Spinal cord (tissue), 9 donors: ENCODE measurements at regions not wholly inside any gene's neighbourhood (a gene's known extent, or its start where the extent isn't known, plus 50 kb on each side); places are given as distances from the start of the nearest gene placed in this dataset.

Experiments
- DNase-seq, 6 donors: peaks; one replicate each; pipeline versions ENCODE4 v3.0.0 to v3.0.0-alpha.2; 2013 to 2015; ENCODE audit warnings: low spot score in 6 of 6, low read depth in 4 of 6
- H3K27ac ChIP-seq: one replicate; pipeline ENCODE4 v1.5.1; 2013; ENCODE audit warnings: low read depth, low read length, control low read depth
- H3K27me3 ChIP-seq: one replicate; pipeline ENCODE4 v1.6.1; 2013; ENCODE audit warnings: low read length; ENCODE audit not compliant: control insufficient read depth, insufficient read depth
- H3K36me3 ChIP-seq: one replicate; pipeline ENCODE4 v1.6.1; 2013; ENCODE audit warnings: low read length; ENCODE audit not compliant: control insufficient read depth, insufficient read depth
- H3K4me1 ChIP-seq: one replicate; pipeline ENCODE4 v1.6.1; 2013; ENCODE audit warnings: low read length; ENCODE audit not compliant: control insufficient read depth, insufficient read depth
- H3K4me3 ChIP-seq: one replicate; pipeline ENCODE4 v1.5.1; 2013; ENCODE audit warnings: low read depth, low read length, control low read depth
- H3K9me3 ChIP-seq: one replicate; pipeline ENCODE4 v1.6.1; 2013; ENCODE audit warnings: low read length; ENCODE audit not compliant: control insufficient read depth, insufficient read depth
- WGBS: methylation state at CpG from one replicate; pipeline ENCODE4 v1.1.5; 2013; ENCODE audit warnings: missing lambda C conversion rate; ENCODE audit not compliant: insufficient coverage; 5-methylcytosine and 5-hydroxymethylcytosine counted together
- donor health status: healthy.

DNA sequence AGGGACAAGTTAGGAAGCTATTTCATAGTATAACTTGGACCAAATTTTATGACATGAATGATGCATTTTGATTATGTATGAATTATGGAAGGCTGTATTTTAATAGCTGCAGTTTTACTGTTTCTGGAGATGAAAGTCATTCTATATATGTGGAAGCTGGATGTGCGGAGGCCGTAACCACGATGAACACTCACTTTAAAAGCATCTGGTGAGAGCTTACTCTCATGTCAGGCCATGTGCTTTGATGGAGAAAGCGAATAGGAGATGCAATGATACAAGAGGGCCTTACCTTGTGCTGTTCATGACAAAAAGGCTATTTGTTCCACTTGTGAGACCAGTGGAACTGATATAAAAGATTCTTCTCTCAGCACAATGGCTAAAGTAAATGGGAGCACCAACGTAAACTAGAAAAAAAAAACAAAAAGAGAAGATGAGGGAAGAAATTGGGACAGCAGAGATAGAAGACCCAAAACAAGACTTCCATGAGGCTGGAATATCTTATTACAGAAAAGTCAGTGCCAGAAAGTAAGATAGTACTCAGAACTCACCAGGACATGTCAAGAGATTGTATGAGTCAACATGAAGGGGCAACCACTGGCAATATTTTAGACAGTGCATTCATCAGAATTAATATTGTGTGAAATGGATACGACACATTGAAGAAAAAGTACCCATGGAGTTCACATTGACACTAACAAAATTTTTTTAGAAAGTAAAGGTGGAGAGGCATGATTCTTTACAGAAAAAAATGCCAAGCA is 63.3 kb upstream of the GAB1 start:
- DNase-seq = no peak

DNA sequence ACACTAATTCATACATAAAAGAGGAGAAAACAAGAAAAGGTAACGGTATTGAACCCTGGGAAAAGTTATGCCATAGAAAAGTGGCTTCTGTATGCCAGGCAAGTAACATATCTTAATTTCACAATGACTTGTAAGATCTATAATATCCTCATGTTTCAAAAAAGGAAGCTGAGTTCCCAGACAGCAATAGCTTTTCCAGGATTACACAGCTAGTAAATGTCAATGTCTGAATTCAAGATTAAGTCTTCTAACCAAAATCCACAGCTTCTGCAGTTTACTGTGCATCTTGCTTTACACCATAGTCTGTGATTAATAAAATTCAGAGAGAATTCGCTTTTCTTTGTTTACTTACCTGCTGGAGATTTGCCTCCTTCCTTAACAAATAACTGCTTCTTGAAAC is 55.8 kb upstream of the GAB1 start:
- no peaks in the 10 kb centered on the region for H3K4me1 ChIP-seq
- WGBS = no CpG with 5 or more reads among the region's 2 CpGs
- H3K27me3 ChIP-seq = no peaks in the 10 kb centered on the region
- no peak for DNase-seq
- H3K27ac ChIP-seq = no peak overlapping the region
- no peaks in the 10 kb centered on the region for H3K36me3 ChIP-seq
- H3K9me3 ChIP-seq = no peaks in the 10 kb centered on the region
- no peak overlapping the region for H3K4me3 ChIP-seq

More for the DNA sequence above, 63.3 kb upstream of the GAB1 start:
- Histone ChIP-seq H3K27me3 (no peaks in the 10 kb centered on the region), H3K4me3 (no peak overlapping the region), H3K36me3 (no peaks in the 10 kb centered on the region), H3K27ac (no peak overlapping the region), H3K9me3 (peaks cover 3% of the 10 kb centered on the region), H3K4me1 (no peaks in the 10 kb centered on the region)
- 100% methylated on average over 3 of the region's 6 CpGs for WGBS

DNA sequence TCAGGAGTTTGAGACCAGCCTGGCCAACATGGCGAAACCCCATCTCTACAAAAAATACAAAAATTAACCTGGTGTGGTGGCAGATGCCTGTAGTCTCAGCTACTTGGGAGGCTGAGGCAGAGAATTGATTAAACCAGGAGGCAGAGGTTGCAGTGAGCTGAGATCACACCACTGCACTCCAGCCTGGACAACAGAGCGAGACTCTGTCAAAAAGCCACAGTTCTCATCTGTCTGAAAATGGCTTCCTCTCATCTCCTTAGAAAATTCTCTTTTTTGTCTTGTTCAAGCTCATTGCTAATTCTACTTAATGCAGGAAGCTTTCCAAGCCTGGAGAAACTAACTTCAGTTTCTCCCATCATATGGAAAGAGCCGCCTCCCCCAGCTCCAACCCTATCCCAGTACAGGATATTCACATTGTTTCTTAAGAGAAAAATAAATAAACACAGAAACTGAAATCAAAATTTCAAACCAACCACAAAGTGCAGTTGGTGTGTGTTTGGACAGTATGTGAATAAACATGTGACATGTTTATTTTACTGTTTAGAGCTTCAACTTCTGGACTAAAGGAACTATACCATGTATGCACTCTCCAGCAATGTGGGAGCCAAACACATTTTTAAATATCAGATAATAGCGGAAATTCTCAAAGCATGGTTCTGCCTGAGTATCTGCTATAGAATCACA is 55.0 kb upstream of the GAB1 start:
- no CpG with 5 or more reads among the region's 4 CpGs for WGBS
- no peaks in the 10 kb centered on the region for H3K27me3 ChIP-seq
- no peak overlapping the region for H3K4me3 ChIP-seq
- peak overlapping the region; percentile 47 for H3K27ac ChIP-seq
- H3K36me3 ChIP-seq = no peaks in the 10 kb centered on the region
- DNase-seq = peak in 1 of 6 donors; percentile 37
- H3K9me3 ChIP-seq = no peaks in the 10 kb centered on the region
- H3K4me1 ChIP-seq = no peaks in the 10 kb centered on the region

DNA sequence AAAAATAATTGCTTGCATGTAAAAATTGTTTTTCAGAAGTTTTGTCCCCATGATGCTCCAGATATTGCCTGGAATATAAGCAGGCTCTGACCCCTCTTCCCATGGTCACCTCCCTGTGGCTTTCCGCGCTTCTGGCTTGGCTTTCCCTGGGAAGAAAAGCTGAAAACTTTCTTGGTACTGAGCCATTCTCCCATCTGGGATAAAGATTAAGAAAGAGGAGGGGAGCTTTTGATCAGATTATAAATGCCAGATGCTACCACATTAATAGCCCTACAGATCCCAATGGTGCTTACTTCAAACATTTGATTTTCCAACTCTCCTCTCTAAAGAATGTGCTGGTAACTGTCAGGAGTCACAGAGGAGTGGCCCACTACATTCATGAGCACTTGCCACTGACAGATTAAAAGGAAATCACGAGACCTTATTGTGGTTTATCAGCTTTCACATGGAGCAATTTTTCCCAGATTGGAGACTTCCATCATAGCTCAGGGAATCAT is 54.4 kb upstream of the GAB1 start:
- Histone ChIP-seq H3K4me3 (no peak overlapping the region), H3K4me1 (no peaks in the 10 kb centered on the region), H3K27me3 (no peaks in the 10 kb centered on the region), H3K27ac (peak overlapping the region; percentile 6), H3K9me3 (no peaks in the 10 kb centered on the region), H3K36me3 (no peaks in the 10 kb centered on the region)
- no CpG with 5 or more reads among the region's 3 CpGs for WGBS
- DNase-seq = peak in 1 of 6 donors; percentile 54

DNA sequence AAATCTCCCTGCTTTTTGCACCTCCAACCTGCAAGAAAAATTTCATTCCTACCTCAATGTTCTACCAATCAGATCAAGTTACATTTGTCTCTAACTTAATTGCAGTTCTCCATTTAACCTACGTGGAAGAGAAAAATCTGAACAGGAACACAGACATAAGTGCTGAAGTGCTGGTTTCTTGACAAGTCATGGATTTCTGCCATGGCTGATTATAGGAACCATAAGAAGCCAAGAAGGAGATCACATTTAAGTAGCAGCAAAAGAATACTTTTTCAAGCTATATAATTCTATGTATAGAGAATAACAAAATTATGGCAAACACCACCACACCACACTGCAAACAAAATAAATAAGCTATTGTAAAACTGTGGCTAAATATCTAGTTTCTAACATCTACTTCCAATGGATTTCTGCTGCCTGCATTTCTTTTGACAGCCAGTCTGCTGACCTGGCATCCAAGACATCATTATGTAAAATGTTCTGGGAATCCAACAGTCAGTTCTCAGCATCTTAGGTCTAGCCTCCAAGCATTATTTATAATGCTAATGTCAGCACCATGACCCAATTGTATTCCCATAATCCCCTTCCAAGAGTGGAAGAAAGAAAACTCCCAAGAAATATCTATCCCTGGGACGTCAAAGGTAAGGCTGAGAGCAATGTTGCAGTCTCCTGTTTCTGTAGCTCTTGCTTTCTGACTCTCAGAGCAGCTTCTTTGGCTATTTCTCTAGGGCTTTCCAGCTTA is 50.8 kb upstream of the GAB1 start:
- no peaks in the 10 kb centered on the region for H3K4me1 ChIP-seq
- H3K27me3 ChIP-seq = no peaks in the 10 kb centered on the region
- DNase-seq = peak in 1 of 6 donors; percentile 67
- H3K36me3 ChIP-seq = no peaks in the 10 kb centered on the region
- H3K9me3 ChIP-seq = no peaks in the 10 kb centered on the region
- no peak overlapping the region for H3K4me3 ChIP-seq
- no CpG with 5 or more reads among the region's 2 CpGs for WGBS
- peak overlapping the region; percentile 49 for H3K27ac ChIP-seq

DNA sequence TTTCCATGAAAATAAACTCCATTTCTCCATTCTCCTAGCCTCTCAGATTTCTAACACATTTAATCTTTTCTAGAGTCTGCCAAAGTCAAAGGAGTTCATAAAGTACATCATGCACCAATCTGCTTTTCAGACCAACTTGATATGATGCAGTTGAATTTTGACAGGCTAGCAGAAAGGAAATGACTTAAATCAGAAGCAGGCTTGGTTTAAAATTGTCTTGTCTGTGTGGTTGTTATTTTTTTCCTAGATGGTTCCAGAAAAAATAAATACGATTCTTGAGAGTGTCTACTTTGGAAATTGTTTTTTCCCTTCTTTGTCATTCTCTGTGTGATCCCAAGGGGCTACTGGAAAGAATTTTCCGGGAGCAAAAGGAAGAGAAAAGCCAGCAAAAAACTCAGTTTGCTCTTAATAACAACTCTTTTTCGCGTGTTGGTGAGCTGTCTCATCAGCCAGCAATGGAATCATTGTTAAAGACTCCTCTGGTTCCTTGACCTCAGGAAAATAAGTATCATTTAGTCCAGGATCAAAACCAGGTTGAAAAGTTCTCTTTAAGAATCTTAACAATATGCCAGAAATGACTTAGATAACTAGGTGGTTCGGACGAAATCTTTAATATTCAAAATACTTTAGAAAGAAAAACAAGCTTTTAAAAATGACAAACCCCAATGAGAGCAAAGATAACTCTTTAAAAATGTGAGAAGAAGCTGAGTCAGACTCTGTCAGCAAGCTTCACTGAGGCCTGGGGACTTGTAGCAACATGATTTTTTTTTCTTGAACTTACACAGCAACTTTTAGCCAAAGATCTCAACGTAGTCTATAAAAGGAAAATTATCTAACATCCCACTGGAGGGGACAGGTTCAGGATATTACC is 49.7 kb upstream of the GAB1 start:
- Histone ChIP-seq H3K27me3 (no peaks in the 10 kb centered on the region), H3K27ac (peak overlapping the region; percentile 49)

More for the DNA sequence above, 49.7 kb upstream of the GAB1 start:
- peak in 1 of 6 donors; percentile 47 for DNase-seq
- Histone ChIP-seq H3K9me3 (no peaks in the 10 kb centered on the region), H3K4me3 (no peak overlapping the region), H3K4me1 (no peaks in the 10 kb centered on the region), H3K36me3 (no peaks in the 10 kb centered on the region)
- no CpG with 5 or more reads among the region's 7 CpGs for WGBS
